HG03064 (cell line): ENCODE measurements at regions not wholly inside any gene's neighbourhood (a gene's known extent, or its start where the extent isn't known, plus 50 kb on each side); places are given as distances from the start of the nearest gene placed in this dataset.

ENCODE experiments used
- ATAC-seq: cut with Tn5 transposase; IDR thresholded peaks from one replicate; pipeline ENCODE4 v1.9.1; 2021; ENCODE audit warnings: low read depth; ENCODE audit not compliant: unreplicated experiment

DNA sequence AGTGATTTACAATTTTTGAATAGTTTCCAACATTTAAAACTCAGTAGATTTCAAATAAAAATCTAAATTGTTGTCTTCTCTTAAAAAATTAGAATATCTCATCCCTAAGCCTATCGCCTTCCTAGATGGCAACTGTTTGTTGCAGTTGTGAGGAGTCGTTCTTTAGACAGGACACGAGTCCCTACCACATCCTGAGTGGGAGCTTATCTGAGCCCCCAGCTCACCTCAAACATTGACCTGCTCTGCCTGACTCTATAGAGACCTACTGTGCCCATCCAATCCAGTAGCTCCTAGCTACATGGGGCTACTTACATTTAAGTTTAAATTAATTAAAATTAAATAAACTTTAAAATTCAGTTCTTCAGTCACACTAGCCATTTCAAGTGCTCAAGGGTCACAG is 434.7 kb downstream of the FOXO1 start:
- no peak for ATAC-seq

DNA sequence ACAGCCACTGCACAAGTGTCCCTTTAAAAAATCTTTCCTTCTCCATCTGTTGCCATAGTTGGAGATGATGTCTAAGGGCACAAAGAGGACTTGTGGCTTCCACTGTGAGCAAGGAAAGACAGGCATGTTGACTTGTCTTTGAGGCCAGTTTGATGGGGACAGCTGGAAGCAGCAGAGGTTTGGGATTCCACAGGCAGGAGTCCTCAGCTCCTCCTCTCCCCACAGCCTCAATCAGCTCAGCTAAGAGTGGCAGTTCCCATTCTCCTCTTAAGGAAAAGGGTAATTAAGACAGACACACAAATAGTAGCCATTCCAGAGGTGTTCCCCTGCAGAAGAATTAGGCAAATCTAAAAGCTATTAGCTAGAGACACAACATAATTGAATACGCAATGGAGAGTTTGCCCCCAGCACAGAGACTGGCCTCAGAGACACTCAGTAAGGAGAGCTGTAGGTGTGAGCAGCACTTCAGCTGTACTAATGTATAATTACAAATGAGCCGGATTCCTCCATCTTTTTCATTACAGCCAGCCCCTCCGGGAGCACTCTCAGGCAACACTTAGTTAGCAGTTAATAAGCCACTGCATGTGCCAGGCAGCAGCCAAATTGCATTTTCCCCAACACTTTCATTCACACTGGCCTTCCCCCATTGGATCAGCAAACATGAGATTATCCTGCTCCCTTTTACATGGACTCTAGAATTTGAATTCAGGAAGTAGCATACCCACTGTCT is 434.0 kb downstream of the FOXO1 start:
- ATAC-seq, result no peak

DNA sequence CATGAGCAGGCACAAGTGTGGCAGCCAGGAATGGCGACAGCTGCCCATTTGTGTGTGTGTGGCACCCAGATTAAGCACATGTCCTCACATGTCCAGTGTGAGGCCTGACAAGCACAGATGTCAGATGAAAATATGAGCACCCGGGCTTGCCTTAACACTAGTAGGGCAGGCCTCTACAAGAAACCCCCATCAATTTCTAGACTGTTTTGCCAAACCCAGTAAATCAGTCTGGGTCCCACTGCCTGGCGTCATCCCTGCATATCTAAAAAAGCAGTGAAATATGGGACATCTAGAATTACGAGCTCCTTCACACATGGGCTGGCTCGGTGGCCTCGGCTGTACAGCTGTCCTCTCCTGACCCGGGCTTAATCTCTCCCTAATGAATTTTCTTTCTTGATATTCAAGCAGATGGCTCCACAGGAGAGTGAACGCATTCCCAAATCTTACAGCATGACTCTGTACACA is 432.7 kb downstream of the FOXO1 start:
- ATAC-seq, result no peak

DNA sequence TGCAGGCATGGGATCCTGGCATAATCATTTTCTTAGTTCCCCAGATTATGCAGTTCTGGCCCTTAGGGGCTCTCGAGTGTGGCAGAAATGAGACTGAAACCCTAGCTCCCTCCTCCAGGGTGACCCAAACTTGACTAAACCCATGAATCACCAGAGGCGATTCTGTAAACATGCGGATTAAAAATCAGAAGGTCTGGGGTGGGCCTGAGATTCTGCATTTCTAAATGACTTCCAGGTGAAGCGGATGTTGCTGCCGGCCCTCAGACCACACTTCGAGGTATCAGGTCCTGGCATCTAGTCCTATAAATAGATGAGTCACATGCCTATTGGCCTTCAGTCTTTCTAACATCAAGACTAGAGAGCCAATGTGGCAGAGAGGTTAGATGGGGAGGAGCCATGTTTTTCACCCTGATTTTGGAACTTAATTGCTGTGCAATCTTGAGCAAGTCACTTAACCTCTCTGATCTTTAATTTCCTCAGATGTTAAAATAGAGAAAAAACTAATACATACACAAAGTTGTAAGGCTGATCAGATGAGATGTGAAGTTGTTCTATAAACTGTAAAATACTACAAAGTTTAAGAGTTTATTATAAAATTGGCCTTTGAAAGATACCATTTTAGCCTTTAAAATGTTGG is 431.2 kb downstream of the FOXO1 start:
- no peak for ATAC-seq

DNA sequence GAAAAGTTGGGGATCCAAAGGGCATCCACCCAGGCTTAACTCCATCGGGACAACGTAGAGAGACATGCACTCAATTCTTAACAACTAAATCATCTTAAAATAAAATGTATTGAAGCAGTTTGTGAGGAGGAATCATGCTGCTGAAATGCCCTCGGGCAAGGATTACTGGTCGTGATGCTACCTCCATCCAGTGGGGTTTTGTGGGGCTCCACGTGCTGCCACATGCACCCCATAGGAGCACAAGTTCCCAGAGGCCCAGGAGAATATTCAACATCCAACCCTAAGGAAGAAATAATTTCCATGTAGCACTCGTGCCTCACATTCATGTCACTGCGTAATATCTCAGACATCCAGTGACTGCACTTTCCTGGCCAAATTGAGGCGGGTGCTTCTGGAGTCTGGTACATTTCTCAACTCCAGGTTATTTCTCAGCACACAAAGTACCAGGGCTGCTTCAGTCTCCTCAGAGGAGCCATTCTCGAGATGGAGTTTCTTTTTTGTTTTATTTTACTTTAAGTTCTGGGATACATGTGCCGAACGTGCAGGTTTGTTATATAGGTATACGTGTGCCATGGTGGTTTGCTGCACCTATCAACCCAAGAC is 429.8 kb downstream of the FOXO1 start:
- no peak for ATAC-seq

DNA sequence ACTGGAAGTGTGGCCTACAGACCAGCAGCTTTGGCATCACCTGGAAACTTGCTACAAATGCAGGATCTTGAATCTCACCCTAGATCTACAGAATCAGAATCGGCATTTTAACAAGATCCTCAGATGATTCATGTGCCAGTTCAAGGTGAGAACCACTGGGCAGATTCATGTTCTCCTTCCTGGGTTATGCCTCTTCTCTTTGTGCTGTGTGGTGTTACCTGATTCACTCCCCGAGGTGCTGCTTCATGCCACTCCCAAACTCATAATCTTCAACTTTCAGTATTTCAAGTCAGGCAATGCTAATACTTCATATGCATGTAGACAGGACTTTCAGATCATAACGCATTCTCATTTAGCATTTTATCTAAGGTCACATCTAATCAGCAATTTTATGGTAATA is 427.7 kb downstream of the FOXO1 start:
- ATAC-seq, result no peak

DNA sequence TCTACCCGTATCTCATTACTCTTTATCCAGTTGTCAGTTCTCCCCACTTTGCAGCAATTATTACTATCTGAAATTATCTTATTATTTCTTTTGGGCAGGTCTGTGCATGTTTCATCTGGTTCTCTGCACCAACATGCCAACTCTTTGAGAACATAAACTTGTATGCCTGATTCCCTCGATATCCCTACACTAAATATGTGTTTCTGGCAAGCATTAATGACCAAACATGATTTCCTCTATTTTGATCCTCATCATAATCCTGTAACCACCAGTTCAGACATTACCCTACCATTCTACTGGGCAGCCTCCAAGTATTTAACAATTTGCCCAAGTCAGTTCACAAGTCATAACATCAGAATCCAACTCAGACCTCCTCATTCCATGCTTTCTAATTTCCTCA is 426.1 kb downstream of the FOXO1 start:
- no peak for ATAC-seq

DNA sequence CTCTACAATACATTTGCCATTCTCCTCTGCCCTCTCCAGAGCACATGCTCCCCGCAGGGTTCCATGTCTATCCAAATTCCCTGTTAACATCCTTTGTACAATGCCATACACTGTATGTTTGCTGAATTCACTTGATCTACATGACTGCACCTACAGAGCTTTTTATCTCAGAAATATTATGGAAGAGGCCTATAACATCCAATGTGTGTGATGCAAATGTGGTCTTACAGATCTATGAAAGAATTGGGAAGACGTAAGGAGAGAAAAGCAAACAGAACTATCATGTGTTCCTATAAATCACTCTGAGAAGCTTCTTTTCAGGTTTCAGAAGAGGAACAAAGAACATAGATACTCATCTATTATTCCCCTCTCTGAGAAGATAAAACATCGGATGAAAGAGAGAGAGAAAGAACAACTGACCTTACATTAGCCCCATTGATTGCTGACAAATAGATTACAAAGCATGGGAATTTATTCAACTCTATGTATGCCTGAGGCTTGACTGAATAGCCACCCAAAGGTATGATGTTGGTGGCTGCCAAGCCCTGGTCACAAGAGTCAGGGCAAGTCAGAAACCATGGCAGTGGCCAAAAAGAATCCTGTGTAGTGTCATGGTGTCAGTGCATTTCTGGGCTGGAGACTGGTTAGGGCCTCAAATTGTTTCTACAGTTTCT is 425.2 kb downstream of the FOXO1 start:
- ATAC-seq, result no peak

DNA sequence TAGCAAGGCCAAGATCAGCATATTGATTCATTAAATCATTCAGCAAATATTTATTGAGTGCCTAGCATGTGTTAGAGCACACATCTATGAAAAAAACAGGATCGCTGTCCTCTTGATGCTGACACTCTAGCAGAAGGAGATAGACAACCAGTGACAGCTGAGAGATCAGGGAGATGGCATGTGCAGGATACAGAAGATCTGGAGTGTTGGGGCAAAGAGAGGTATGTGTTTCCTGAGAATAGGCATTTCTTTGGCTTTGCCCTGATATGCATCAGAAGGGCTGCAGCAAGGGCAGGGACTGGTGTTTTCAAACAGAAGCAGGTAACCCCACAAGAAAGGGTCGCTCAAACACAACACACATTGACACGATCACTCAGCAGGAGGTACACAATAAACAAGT is 423.4 kb downstream of the FOXO1 start:
- ATAC-seq, result no peak

DNA sequence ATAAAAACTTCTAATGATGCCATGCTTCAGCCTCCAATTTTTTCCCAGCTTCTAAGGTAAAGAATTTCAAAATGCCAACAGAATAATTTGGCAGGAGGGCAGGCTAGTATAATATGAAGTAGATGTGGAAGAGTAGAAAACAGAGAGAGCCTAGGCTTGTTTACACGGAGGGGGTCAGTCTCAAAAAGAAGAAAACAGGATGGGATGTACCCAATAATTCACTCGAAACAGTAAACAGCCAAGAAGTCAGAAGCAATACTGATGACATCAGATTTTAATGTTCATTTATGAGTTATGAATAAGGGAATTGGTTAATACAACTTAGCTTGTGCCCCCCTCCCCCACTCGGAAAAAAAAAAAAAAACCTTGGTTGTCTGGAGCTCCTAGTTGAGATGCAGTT is 422.5 kb downstream of the FOXO1 start:
- no peak for ATAC-seq

DNA sequence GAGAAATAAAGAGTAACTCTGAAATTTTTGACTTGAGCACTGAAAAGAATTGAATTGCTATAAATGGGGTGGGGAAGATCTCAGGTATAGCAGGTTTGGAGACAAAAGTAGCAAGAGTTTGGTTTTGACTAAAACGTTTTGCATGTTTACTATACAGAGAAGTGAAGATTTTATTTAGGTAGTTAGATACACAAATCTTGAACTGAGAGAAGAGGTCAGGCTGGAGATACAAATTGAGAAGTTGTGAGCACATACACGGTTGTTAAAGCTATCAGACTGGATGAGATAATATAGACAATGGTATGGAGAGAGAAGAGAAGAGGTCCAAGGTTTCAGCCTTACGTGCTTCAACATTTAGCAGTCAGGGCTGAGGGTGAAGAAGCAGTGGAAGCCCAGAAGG is 420.9 kb downstream of the FOXO1 start:
- no peak for ATAC-seq

DNA sequence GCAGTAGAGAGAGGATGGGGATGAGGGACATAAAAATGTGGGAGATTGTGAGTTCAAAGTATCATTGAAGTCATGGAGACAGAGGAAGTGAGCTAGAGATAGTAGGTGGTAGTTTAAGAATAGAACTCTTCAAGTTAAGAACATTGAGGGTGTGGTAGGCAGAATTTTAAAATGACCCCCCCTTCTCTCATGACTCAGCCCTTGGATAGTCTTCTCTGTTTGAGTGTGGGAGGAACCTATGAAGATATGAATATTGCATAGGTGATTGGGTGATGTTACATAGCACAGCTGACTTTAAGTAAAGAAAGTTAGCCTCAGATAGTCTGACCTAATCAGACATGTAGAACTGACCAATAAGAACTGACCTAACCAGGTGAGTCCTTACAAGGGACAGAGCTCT is 418.6 kb downstream of the FOXO1 start:
- no peak for ATAC-seq

DNA sequence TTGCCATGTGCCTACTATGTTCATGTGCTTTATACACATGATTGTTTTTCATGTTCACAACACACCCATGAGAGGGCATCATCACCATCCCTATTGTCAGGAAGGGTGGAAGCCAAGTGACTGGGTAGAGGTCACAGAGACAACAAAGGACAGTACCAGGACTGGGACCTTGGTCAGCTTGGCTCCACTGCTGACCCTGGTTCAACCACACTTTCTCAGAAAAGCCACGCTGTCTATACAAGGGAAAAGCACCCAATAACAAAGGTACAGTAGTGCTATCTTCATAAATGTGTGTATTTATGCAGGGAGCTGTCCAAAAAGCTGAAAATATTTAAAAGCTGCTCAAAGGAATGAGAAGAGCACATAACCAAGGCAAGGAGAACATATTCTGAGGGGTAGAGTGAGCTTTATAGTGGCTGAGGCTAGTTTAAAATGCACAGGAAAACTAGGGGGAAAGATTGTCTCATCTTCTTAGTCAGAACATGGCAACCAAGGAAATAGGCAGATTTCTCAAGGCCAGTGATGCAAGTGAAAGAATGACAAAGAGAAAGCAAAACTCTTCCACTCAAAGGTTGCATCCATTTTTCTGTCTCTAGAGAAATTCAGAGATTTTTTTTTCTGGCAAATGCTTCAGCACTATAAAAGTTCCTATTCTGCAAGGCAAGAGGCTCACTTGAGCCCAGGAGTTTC is 415.0 kb downstream of the FOXO1 start:
- ATAC-seq, result no peak

DNA sequence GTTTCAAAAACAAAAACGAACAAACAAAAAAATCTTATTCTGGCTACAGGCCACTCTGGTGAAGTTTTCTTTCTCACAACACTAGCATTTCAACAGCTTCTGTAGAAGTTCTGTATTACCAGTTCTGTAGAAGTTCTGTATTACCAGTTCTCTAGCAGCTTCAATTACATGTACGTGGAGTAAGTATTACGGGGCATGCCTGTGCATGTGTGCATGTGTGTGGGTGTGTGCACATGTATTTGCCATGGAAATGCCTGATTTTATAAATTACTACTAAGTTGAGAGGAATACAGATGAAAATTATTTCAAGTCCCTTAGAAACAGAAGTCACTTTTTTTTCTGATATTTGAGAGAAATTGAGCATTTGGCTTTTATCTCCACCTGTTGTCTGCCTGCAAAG is 414.2 kb downstream of the FOXO1 start:
- no peak for ATAC-seq

DNA sequence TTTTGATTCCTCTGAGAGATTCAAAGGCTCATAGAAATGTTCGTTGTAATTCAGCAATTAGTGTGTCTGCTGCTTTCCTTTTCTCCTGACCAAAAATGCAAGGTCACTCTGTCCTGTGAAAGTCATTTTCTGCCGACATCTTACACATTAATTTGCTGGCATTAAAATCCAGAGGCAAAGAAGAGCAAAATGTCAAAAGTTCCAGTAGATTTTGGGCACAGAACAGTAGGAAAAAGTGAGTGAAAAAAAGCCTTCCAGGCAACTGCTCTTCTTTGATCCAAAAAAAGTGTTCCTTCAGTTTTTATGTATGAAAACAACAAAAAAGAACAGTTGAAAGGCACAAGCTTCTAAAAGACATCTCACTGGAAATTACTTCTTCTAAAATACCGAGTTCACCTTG is 413.8 kb downstream of the FOXO1 start:
- ATAC-seq, result no peak

DNA sequence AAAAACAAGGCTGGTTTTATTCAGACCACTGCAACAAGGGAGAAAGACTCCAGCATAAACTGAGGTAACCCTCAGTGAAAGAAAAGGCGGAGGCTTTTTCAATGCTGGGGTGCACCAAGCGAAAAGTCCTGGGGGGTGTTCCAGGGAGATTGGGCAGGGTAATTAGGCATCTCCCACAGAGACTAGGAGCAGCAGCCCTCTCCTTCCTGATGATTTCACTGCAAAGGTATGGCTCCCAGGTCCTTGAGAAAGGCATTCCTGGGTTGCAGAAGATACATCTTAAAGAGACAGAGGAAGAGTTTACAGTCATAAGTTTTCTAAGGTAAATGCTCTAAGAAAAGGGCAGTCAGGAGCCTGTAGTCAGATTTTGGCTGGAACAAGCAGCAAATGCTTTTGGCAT is 412.0 kb downstream of the FOXO1 start:
- no peak for ATAC-seq

DNA sequence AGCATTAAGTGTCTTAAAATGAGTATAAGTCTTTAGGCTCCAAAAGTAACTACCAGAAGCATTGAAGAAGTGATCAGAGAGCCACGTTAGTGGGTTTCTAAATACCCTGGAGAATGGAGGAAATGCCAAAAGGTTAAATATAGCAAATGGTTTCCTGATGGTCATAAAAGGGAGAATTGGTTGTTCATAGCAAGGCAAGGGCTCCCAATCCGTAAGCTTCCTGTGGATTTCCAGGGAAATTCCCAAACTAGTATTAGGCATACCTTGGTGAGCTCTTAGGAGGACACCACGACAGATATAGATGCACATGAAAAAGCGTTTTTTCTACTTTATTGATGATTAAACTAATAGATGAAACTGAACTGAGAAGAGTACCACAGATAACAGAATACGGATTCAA is 410.9 kb downstream of the FOXO1 start:
- ATAC-seq, result no peak

DNA sequence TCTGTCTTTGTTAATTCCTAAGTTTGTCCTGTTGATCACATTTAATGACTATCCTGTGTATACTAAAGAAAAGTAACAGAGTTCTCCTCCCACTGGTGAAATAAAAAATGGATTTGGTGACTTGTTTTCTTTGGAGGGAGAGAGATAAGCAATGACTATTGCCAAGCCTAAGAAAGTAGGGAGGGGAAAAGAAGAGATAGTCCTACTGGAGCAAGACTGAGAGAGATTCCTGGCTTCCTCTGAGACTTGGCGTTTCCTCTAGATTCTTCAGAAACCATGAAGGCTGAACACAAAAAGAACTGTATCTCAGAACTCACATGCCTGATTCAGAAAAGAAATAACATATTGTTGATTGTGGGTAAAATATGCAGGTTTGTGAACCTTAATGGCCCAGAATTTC is 406.5 kb downstream of the FOXO1 start:
- no peak for ATAC-seq

DNA sequence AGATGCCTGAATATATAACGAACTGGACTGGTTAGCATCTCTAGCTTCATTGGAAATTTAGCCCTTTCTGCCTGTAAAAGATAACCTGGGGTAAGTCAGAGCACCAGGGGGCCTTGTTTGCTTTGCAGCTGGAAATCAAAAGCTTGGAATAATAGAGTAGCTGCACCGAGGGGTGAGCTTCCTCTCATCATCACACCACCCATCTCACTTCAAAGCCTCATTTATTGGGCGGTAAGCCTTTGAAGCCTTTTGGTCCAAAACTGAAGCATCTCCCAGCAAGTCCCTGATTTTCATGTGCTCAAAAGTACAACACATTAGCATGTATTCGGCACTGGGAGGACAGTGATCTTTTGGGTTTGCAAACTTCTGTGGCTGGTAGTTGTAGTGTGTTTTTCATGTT is 405.1 kb downstream of the FOXO1 start:
- ATAC-seq, result no peak

DNA sequence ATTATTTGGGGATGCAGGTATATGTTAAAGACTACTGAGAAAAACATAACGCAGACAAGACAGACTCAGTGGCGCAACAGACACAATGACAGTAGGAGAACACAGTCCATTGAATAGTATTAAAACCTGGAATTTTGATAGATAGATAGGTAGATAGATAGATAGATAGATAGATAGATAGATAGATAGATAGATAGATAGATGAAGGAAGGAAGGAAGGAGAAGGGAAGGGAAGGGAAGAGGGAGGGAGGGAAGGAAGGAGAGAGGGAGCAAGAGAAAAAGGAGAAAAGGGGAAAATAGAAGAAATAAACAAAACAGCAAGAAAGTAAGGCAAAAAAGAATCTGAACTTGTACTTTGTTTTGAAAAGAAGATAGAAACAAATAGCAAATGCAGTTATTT is 404.5 kb downstream of the FOXO1 start:
- ATAC-seq, result no peak

DNA sequence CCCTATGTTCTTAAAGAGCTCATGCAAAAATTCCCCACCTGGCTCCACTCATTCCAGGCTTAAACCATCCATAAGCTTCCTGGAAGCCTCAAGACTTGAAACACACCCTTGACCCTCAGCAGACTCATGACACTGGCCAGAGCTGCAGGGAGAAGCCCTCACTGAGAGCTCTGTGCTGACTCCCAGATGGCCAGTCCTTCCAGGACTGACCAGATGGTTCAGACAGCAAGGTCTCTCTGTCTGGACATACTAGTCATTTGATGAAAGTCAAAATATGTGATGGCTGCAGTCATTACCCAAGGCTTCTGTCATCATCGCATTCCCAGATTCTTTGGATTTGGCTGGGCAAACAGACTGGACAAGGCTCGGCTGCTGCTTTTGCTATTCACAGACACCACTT is 397.4 kb downstream of the FOXO1 start:
- ATAC-seq, result no peak
